Common myeloid progenitor, CD34-positive (primary cell): ENCODE measurements at regions not wholly inside any gene's neighbourhood (a gene's known extent, or its start where the extent isn't known, plus 50 kb on each side); places are given as distances from the start of the nearest gene placed in this dataset.
A peak's percentile ranks its signal among the peaks of the same experiment; 100 is the strongest.

Source experiments
- CTCF ChIA-PET: fragments of 350-600 bp; sonication (Branson Sonifier 250); formaldehyde crosslinking; loops from one replicate; lab custom pipeline; 2021; ENCODE audit warnings: antibody characterized with exemption; lab: Charles Lee
- POLR2A ChIA-PET: fragments of 350-600 bp; sonication (Branson Sonifier 250); formaldehyde crosslinking; loops from one replicate; lab custom pipeline; 2021; ENCODE audit warnings: antibody characterized with exemption; lab: Charles Lee
- DNase-seq, 3 donors: peaks; one replicate each; pipeline versions ENCODE4 v3.0.0 to v3.0.0-alpha.2; 2013
- H3K27ac ChIP-seq, 2 experiments: 1 replicate in 1 of 2; 2 replicates in 1 of 2; pipeline ENCODE4 v1.7.0; 2013; ENCODE audit warnings: inconsistent platforms in 2 of 2, low read length in 2 of 2, mild to moderate bottlenecking in 2 of 2, low read depth in 1 of 2, moderate library complexity in 1 of 2; ENCODE audit not compliant: severe bottlenecking in 2 of 2, insufficient read depth in 1 of 2, poor library complexity in 1 of 2
- H3K27me3 ChIP-seq, 5 experiments: replicated peaks in 2 of 5; 1 replicate in 3 of 5; 2 replicates in 2 of 5; pipeline versions ENCODE4 v1.6.1 to v1.7.0; 2013; ENCODE audit warnings: low read length in 4 of 5, mild to moderate bottlenecking in 2 of 5, moderate library complexity in 2 of 5, inconsistent platforms in 1 of 5; ENCODE audit not compliant: insufficient read depth in 5 of 5, control insufficient read depth in 4 of 5
- H3K36me3 ChIP-seq, 4 experiments: 1 replicate in 2 of 4; 2 replicates in 2 of 4; pipeline versions ENCODE4 v1.6.1 to v1.7.0; 2013; ENCODE audit warnings: low read length in 3 of 4, control low read depth in 1 of 4, mild to moderate bottlenecking in 1 of 4; ENCODE audit not compliant: control insufficient read depth in 4 of 4, insufficient read depth in 4 of 4
- H3K4me1 ChIP-seq, 4 experiments: 1 replicate in 3 of 4; 2 replicates in 1 of 4; pipeline versions ENCODE4 v1.6.1 to v1.7.1; 2013; ENCODE audit warnings: low read length in 3 of 4, mild to moderate bottlenecking in 3 of 4, control low read depth in 1 of 4, inconsistent platforms in 1 of 4, moderate library complexity in 1 of 4; ENCODE audit not compliant: control insufficient read depth in 4 of 4, insufficient read depth in 4 of 4; ENCODE audit errors: control extremely low read depth in 1 of 4
- H3K4me3 ChIP-seq, 7 experiments: 1 replicate in 4 of 7; 2 replicates in 3 of 7; pipeline versions ENCODE4 v1.5.1 to v1.7.0; 2013; ENCODE audit warnings: mild to moderate bottlenecking in 7 of 7, low read length in 6 of 7, moderate library complexity in 6 of 7, inconsistent platforms in 2 of 7, low read depth in 2 of 7, control low read depth in 1 of 7; ENCODE audit not compliant: insufficient read depth in 4 of 7, control insufficient read depth in 1 of 7; ENCODE audit errors: extremely low read depth in 1 of 7
- H3K9me3 ChIP-seq, 5 experiments: 1 replicate in 4 of 5; 2 replicates in 1 of 5; pipeline versions ENCODE4 v1.6.1 to v1.7.1; 2013; ENCODE audit warnings: low read length in 4 of 5, mild to moderate bottlenecking in 2 of 5, inconsistent platforms in 1 of 5, low read depth in 1 of 5, moderate library complexity in 1 of 5; ENCODE audit not compliant: control insufficient read depth in 4 of 5, insufficient read depth in 2 of 5; ENCODE audit errors: control extremely low read depth in 1 of 5
- WGBS: methylation state at CpG from one replicate; pipeline ENCODE4 v1.1.5; 2013; ENCODE audit not compliant: insufficient coverage; 5-methylcytosine and 5-hydroxymethylcytosine counted together

GRCh38 chr2:58629545-58630119 is 388.5 kb upstream of the FANCL start:
- Histone ChIP-seq H3K4me3 (no peak overlapping the region), H3K27me3 (no peaks in the 10 kb centered on the region), H3K4me1 (peaks cover 0 to 22% (median 4%) of the 10 kb centered on the region in 4 experiments), H3K27ac (no peak overlapping the region), H3K36me3 (peaks cover 0 to 14% (median 0%) of the 10 kb centered on the region in 4 experiments), H3K9me3 (peaks cover 0 to 2% (median 0%) of the 10 kb centered on the region in 5 experiments)
- ChIA-PET CTCF (interaction anchor here (1.0 kb wide), 1 partner anchor 10 kb away, joined by 4 read pairs; no protein-coding TSS in a partner anchor), POLR2A (no interaction called here)
- no CpG with 5 or more reads among the region's 4 CpGs for WGBS
- peak in 1 of 3 donors; percentile 21 for DNase-seq

- H3K27me3 ChIP-seq, result no peaks in the 10 kb centered on the region
- no CpG with 5 or more reads among the region's 1 CpG for WGBS
- H3K4me3 ChIP-seq, result peak overlapping the region in 1 of 7 experiments; percentile 8
- peak in 1 of 3 donors; percentile 36 for DNase-seq
- CTCF ChIA-PET, result no interaction called here
- H3K4me1 ChIP-seq, result peaks cover 0 to 57% (median 12%) of the 10 kb centered on the region in 4 experiments
- H3K27ac ChIP-seq, result peak overlapping the region in 1 of 2 experiments; percentile 72
- POLR2A ChIA-PET, result no interaction called here
- no peaks in the 10 kb centered on the region for H3K9me3 ChIP-seq
- no peaks in the 10 kb centered on the region for H3K36me3 ChIP-seq
These were observed 379.8 kb upstream of the FANCL start for GRCh38 chr2:58620896-58621295.

GRCh38 chr2:58620093-58620492 is 379.0 kb upstream of the FANCL start:
- 44% methylated on average over 3 of the region's 5 CpGs for WGBS
- H3K27ac ChIP-seq, result peak overlapping the region; percentile 52 to 72
- CTCF ChIA-PET, result interaction anchor here (1.1 kb wide), 1 partner anchor 9 kb away, joined by 4 read pairs; no protein-coding TSS in a partner anchor

GRCh38 chr2:58616961-58617360 is 375.8 kb upstream of the FANCL start:
- Histone ChIP-seq H3K4me1 (peaks cover 0 to 77% (median 16%) of the 10 kb centered on the region in 4 experiments), H3K27me3 (no peaks in the 10 kb centered on the region), H3K4me3 (peak overlapping the region in 3 of 7 experiments; percentile 3 to 42 (median 37)), H3K36me3 (no peaks in the 10 kb centered on the region), H3K9me3 (no peaks in the 10 kb centered on the region), H3K27ac (no peak overlapping the region)
- ChIA-PET POLR2A (no interaction called here), CTCF (interaction anchor here (1.2 kb wide), 1 partner anchor 89 kb away, joined by 3 read pairs; no protein-coding TSS in a partner anchor)
- WGBS, result no CpG with 5 or more reads among the region's 1 CpG
- peak in 2 of 3 donors; percentile 33 to 50 for DNase-seq

More at GRCh38 chr2:58620093-58620492, 379.0 kb upstream of the FANCL start:
- H3K4me1 ChIP-seq, result peaks cover 0 to 62% (median 15%) of the 10 kb centered on the region in 4 experiments
- H3K36me3 ChIP-seq, result no peaks in the 10 kb centered on the region
- H3K27me3 ChIP-seq, result no peaks in the 10 kb centered on the region
- peak in 2 of 3 donors; percentile 33 to 55 for DNase-seq
- no peaks in the 10 kb centered on the region for H3K9me3 ChIP-seq
- peak overlapping the region in 3 of 7 experiments; percentile 22 to 63 (median 27) for H3K4me3 ChIP-seq
- POLR2A ChIA-PET, result no interaction called here

- WGBS, result 0% methylated on average over 1 of the region's 2 CpGs
- H3K4me3 ChIP-seq, result peak overlapping the region in 5 of 7 experiments; percentile 23 to 76 (median 51)
- H3K27ac ChIP-seq, result peak overlapping the region; percentile 69 to 85
- H3K4me1 ChIP-seq, result peaks cover 0 to 71% (median 6%) of the 10 kb centered on the region in 4 experiments
- ChIA-PET POLR2A (interaction anchor here (0.7 kb wide), 1 partner anchor 44 kb away, joined by 4 read pairs; no protein-coding TSS in a partner anchor), CTCF (interaction anchor here (0.6 to 2.0 kb wide), 4 partner anchors 10 to 125 kb away, joined by 3 to 14 read pairs (median 4); no protein-coding TSS in a partner anchor)
- no peaks in the 10 kb centered on the region for H3K27me3 ChIP-seq
- peak in 2 of 3 donors; percentile 53 to 63 for DNase-seq
- H3K9me3 ChIP-seq, result no peaks in the 10 kb centered on the region
- no peaks in the 10 kb centered on the region for H3K36me3 ChIP-seq
These were observed 373.1 kb upstream of the FANCL start for GRCh38 chr2:58614219-58614618.

- H3K36me3 ChIP-seq, result no peaks in the 10 kb centered on the region
- peaks cover 0 to 68% (median 8%) of the 10 kb centered on the region in 4 experiments for H3K4me1 ChIP-seq
- ChIA-PET POLR2A (no interaction called here), CTCF (interaction anchor here (2.0 kb wide), 1 partner anchor 11 kb away, joined by 14 read pairs; no protein-coding TSS in a partner anchor)
- peak overlapping the region in 4 of 7 experiments; percentile 30 to 76 (median 64) for H3K4me3 ChIP-seq
- no peaks in the 10 kb centered on the region for H3K27me3 ChIP-seq
- WGBS, result 37% methylated on average over 2 of the region's 6 CpGs
- no peaks in the 10 kb centered on the region for H3K9me3 ChIP-seq
- DNase-seq, result peak in 2 of 3 donors; percentile 52 to 64
- H3K27ac ChIP-seq, result peak overlapping the region; percentile 69 to 85
These were observed 371.8 kb upstream of the FANCL start for GRCh38 chr2:58612973-58613372.
